GM12891 (cell line): ENCODE measurements at regions not wholly inside any gene's neighbourhood (a gene's known extent, or its start where the extent isn't known, plus 50 kb on each side); places are given as distances from the start of the nearest gene placed in this dataset.
"Not testable (repeated sequence)": the region's sequence is repeated elsewhere in the genome, so short reads cannot be mapped to it uniquely, and the experiment has no call there.

ENCODE experiments used
- DNase-seq: peaks from one replicate; pipeline ENCODE4 v3.0.0; 2011; ENCODE audit warnings: low spot score; ENCODE audit not compliant: insufficient read length
- FAIRE-seq: peaks from 2 replicates; lab custom pipeline; 2011; peaks lifted over from hg19 to GRCh38; lab: Jason Lieb, UNC
- PAX5 ChIP-seq: IDR thresholded peaks from 2 replicates; pipeline ENCODE4 v1.6.1; 2011; ENCODE audit warnings: low read length, moderate library complexity, mild to moderate bottlenecking; ENCODE audit not compliant: insufficient read depth, severe bottlenecking
- POLR2A ChIP-seq: IDR thresholded peaks from 2 replicates; pipeline ENCODE4 v1.6.1; 2011; ENCODE audit warnings: low read depth, low read length, control low read depth
- POLR2AphosphoS5 ChIP-seq: IDR thresholded peaks from 2 replicates; pipeline ENCODE4 v1.6.1; 2011; ENCODE audit warnings: low read depth, low read length, control low read depth
- POU2F2 ChIP-seq: IDR thresholded peaks from 2 replicates; pipeline ENCODE4 v1.6.1; 2011; ENCODE audit warnings: low read depth, mild to moderate bottlenecking, control low read depth, low read length, moderate library complexity
- SPI1 ChIP-seq: IDR thresholded peaks from 2 replicates; pipeline ENCODE4 v1.6.1; 2011; ENCODE audit warnings: low read depth, low read length, control low read depth
- TAF1 ChIP-seq: IDR thresholded peaks from 2 replicates; pipeline ENCODE4 v1.6.1; 2011; ENCODE audit warnings: low read depth, low read length, control low read depth

DNA sequence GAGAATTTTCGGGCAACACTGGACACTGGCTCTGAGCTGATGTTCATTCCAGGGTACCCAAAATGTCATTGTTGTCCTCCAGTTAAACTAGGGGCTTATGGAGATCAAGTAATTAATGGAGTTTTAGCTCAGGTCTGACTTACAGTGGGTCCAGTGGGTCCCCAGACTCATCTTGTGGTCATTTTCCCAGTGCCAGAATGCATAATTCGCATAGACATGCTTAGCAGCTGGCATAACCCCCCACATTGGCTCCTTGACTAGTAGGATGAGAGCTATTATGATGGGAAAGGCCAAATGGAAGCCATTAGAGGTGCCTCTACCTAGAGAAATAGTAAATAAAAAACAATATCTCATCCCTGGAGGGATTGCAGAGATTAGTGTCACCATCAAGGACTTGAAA is 818.9 kb downstream of the TMTC2 start:
- TF ChIP-seq POLR2AphosphoS5 = no peak
- TF ChIP-seq TAF1 = no peak
- no peak for DNase-seq
- no peak for FAIRE-seq

DNA sequence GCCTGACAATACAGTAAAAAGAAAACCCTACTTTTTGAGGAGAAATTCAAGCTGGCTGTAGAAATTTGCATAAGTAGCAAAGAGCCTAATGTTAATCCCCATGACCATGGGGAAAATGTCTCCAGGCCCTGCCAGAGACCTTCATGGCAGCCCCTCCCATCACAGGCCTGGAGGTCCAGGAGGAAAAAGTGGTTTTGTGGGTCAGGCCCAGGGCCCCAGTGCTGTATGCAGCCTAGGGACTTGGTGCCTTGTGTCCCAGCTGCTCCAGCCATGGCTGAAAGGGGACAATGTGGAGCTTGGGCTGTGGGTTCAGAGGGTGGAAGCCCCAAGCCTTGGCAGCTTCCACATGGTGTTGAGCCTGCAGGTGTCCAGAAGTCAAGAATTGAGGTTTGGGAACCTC is 813.2 kb downstream of the TMTC2 start:
- not testable (repeated sequence) for FAIRE-seq, DNase-seq

DNA sequence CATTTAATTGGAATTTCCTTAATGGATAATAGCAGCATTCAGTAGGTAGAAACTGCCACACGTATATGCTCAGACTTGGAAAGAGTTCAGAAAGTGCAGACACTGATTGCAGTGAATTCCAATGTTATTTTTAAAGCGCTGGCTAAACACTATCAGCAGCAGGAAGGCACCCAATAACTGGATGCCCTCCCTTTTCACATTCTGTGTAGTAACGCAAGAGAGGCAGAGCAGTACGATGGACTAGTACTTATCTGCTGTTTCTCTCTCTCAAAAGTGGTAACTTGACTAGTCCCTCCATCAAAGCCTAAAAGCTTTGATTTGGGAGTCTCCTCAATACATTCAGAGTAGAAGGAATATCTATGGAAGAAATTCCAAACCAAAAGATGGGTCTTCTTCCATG is 791.0 kb downstream of the TMTC2 start:
- TF ChIP-seq POLR2A (no peak), SPI1 (no peak), PAX5 (no peak), TAF1 (no peak), POLR2AphosphoS5 (no peak), POU2F2 (no peak)
- FAIRE-seq = no peak
- DNase-seq = no peak

GRCh38 chr12:83476695-83477690 is 790.3 kb downstream of the TMTC2 start:
- DNase-seq (no peak), FAIRE-seq (no peak)
- no peak for TF ChIP-seq POLR2A

DNA sequence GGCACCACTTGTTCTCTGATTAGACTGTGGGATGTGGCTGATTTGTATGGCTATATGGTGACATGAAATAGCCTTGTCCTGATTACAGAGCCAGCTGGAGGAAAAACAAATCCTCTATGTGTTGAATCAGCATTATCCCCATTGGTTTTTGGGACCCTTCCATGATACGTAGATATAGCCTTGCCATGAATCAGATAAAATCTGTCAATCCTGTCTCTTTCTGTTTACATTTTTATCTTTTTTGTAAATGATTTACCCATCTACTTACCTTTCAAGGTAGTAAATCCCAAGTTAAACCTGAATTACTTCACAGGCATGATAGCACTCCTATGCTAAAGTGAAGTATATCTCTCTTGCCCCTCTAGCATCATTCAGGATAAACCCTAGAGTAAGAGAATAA is 789.3 kb downstream of the TMTC2 start:
- FAIRE-seq = no peak
- TF ChIP-seq POU2F2 (no peak), SPI1 (no peak), POLR2A (no peak), TAF1 (no peak), PAX5 (no peak), POLR2AphosphoS5 (no peak)
- no peak for DNase-seq

- no peak for DNase-seq
- FAIRE-seq = no peak
- TF ChIP-seq TAF1 (no peak), POLR2A (no peak), POLR2AphosphoS5 (no peak), SPI1 (no peak)
Observed at GRCh38 chr12:83474369-83474768, 787.7 kb downstream of the TMTC2 start.

DNA sequence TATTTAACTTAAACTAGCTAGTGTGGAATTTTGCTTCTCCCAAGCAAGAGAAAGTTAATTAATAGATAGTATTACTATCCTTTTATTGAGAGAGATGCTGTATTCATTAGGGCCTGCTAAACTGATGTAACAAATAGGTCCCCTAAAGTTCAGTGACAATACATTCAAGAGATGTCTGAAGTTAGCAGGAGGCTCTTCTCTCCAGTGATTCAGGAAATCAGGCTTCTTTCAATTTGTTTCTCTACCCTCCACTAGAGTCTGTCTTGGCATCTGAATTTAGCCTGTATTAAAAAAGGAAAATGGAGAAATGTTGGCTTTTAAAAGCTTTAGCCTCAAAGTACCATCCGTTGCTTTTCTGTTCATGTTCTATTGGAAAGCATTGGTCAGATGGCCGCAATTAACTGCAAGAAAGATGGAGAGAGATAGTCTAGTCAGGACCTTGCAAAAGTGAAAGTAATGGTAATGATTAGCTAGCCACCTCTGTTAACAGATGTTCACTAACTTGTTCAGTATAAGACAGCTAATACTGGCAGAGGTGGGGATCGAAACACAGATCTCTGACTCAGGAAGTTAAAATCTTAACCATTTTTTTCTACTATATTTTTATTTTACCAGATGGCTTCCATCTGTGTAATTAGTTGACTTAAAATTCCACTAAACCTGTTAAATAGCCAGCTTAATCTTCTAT is 786.8 kb downstream of the TMTC2 start:
- TF ChIP-seq POU2F2 (no peak), TAF1 (no peak), POLR2AphosphoS5 (no peak), SPI1 (no peak), PAX5 (no peak), POLR2A (no peak)
- DNase-seq (no peak), FAIRE-seq (no peak)

DNA sequence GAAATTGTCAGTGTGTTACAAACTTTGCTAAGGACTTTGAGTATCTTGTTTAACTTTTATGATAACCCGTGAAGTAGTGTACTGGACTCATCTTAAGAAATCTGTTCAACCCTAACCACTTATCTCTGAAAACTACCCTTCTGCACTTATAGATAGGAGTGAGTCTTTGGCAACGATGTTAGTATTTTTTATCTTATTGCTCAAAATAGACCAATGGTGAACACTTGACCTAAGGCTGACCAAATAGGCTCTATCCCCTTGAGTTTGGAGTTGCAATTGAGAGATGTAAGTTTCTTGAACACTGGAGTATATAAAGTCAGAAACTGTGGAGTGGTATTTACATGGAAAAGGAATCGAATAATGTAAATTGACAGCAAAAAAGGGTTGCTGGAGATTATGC is 786.1 kb downstream of the TMTC2 start:
- TF ChIP-seq TAF1 = no peak
- no peak for TF ChIP-seq POLR2A
- TF ChIP-seq POU2F2 = no peak
- no peak for TF ChIP-seq SPI1
- no peak for TF ChIP-seq PAX5
- TF ChIP-seq POLR2AphosphoS5 = no peak
- FAIRE-seq (no peak), DNase-seq (no peak)

DNA sequence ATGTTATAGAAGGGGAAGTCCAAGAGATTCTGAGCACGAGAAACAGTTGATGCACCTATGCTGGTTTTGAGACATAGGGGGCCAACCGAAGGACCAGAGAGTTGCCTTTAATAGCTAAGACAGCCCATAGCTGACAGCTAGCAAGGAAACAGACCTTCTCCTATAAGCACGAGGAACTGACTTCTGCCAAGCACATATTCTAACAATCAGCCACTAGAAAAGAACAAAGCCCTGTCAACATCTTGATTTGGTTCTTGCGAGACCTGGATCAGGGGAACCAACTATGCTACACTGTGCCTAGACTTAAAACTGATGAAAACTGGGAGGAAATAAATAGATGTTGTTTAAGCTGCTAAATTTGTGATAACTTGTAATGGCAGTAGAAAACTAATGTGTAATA is 785.6 kb downstream of the TMTC2 start:
- no peak for FAIRE-seq
- no peak for TF ChIP-seq POLR2AphosphoS5
- TF ChIP-seq TAF1 = no peak
- TF ChIP-seq POU2F2 = no peak
- TF ChIP-seq POLR2A = no peak
- no peak for TF ChIP-seq PAX5
- no peak for TF ChIP-seq SPI1

GRCh38 chr12:83471341-83471740 is 784.6 kb downstream of the TMTC2 start:
- FAIRE-seq (no peak), DNase-seq (no peak)
- TF ChIP-seq POLR2AphosphoS5 = no peak
- no peak for TF ChIP-seq SPI1
- TF ChIP-seq POLR2A = no peak
- no peak for TF ChIP-seq POU2F2
- TF ChIP-seq TAF1 = no peak
- TF ChIP-seq PAX5 = no peak

More for the DNA sequence above, 785.6 kb downstream of the TMTC2 start:
- no peak for DNase-seq
